ENCODE measurements at regions not wholly inside any gene's neighbourhood (a gene's known extent, or its start where the extent isn't known, plus 50 kb on each side); places are given as distances from the start of the nearest gene placed in this dataset.

- Histone ChIP-seq H3K4ac (ENCODE audit: low read length) (no peak overlapping the region), H2AFZ (ENCODE audit: low read length) (no peak overlapping the region), H3K27ac (replicated peaks; ENCODE audit: low read length) (no peak overlapping the region), H3K36me3 (replicated peaks in 1 of 2; ENCODE audit: control insufficient read depth in 2 of 2, insufficient read depth in 2 of 2, low read length in 2 of 2) (no peaks in the 10 kb centered on the region), H2AK5ac (ENCODE audit: low read depth, low read length) (no peak overlapping the region), H3K4me2 (ENCODE audit: insufficient read depth, low read length, poor library complexity, severe bottlenecking) (no peak overlapping the region), H3K18ac (ENCODE audit: low read length) (no peak overlapping the region), H3K4me1 (ENCODE audit: control insufficient read depth in 2 of 2, insufficient read depth in 1 of 2, low read depth in 1 of 2, low read length in 2 of 2) (peaks cover 0 to 3% of the 10 kb centered on the region in 2 donors), H3K9me3 (replicated peaks in 1 of 2; ENCODE audit: control insufficient read depth in 2 of 2, insufficient read depth in 1 of 2, low read depth in 1 of 2, low read length in 2 of 2) (peaks cover 0 to 2% of the 10 kb centered on the region in 2 donors), H3K23ac (ENCODE audit: low read depth, low read length, poor library complexity) (no peak overlapping the region), H4K8ac (ENCODE audit: low read depth, low read length) (no peak overlapping the region), H3K14ac (ENCODE audit: low read length) (no peak overlapping the region), H2BK120ac (ENCODE audit: low read depth, low read length) (no peak overlapping the region), H2BK5ac (ENCODE audit: low read length) (no peak overlapping the region), H3K9ac (ENCODE audit: low read depth, low read length, poor library complexity) (no peak overlapping the region), H3K4me3 (ENCODE audit: low read length in 2 of 2) (no peak overlapping the region), H2BK12ac (ENCODE audit: low read length) (no peak overlapping the region), H4K91ac (ENCODE audit: low read depth, low read length, poor library complexity) (no peak overlapping the region), H3K79me1 (ENCODE audit: low read depth, low read length) (no peaks in the 10 kb centered on the region), H3K27me3 (ENCODE audit: control insufficient read depth in 3 of 3, insufficient read depth in 3 of 3, low read depth in 1 of 3, low read length in 3 of 3) (no peaks in the 10 kb centered on the region), H2BK15ac (ENCODE audit: low read length) (no peak overlapping the region)
- DNase-seq (ENCODE audit: low spot score), result no peak
- WGBS, 2 donors (ENCODE audit: extremely low coverage in 2 of 2, insufficient read length in 2 of 2, insufficient replicate concordance in 1 of 2), result no CpG with 5 or more reads among the region's 1 CpG
These were observed 176.7 kb downstream of the ST6GAL2 start for GRCh38 chr2:106709229-106709628.

- Histone ChIP-seq H3K36me3 (replicated peaks in 1 of 2; ENCODE audit: control insufficient read depth in 2 of 2, insufficient read depth in 2 of 2, low read length in 2 of 2) (no peaks in the 10 kb centered on the region), H3K4me1 (ENCODE audit: control insufficient read depth in 2 of 2, insufficient read depth in 1 of 2, low read depth in 1 of 2, low read length in 2 of 2) (no peaks in the 10 kb centered on the region), H2AK5ac (ENCODE audit: low read depth, low read length) (no peak overlapping the region), H3K27ac (replicated peaks; ENCODE audit: low read length) (no peak overlapping the region), H3K9ac (ENCODE audit: low read depth, low read length, poor library complexity) (no peak overlapping the region), H4K8ac (ENCODE audit: low read depth, low read length) (no peak overlapping the region), H3K79me1 (ENCODE audit: low read depth, low read length) (no peaks in the 10 kb centered on the region), H2AFZ (ENCODE audit: low read length) (no peak overlapping the region), H2BK12ac (ENCODE audit: low read length) (no peak overlapping the region), H3K4ac (ENCODE audit: low read length) (no peak overlapping the region), H2BK120ac (ENCODE audit: low read depth, low read length) (no peak overlapping the region), H4K91ac (ENCODE audit: low read depth, low read length, poor library complexity) (no peak overlapping the region), H3K27me3 (ENCODE audit: control insufficient read depth in 3 of 3, insufficient read depth in 3 of 3, low read depth in 1 of 3, low read length in 3 of 3) (no peaks in the 10 kb centered on the region), H3K4me2 (ENCODE audit: insufficient read depth, low read length, poor library complexity, severe bottlenecking) (no peak overlapping the region), H3K4me3 (ENCODE audit: low read length in 2 of 2) (no peak overlapping the region), H3K9me3 (replicated peaks in 1 of 2; ENCODE audit: control insufficient read depth in 2 of 2, insufficient read depth in 1 of 2, low read depth in 1 of 2, low read length in 2 of 2) (peaks cover 0 to 4% of the 10 kb centered on the region in 2 donors), H2BK5ac (ENCODE audit: low read length) (no peak overlapping the region), H3K18ac (ENCODE audit: low read length) (no peak overlapping the region), H3K14ac (ENCODE audit: low read length) (no peak overlapping the region), H2BK15ac (ENCODE audit: low read length) (no peak overlapping the region), H3K23ac (ENCODE audit: low read depth, low read length, poor library complexity) (no peak overlapping the region)
- no peak for DNase-seq (ENCODE audit: low spot score)
- no CpG with 5 or more reads among the region's 2 CpGs for WGBS, 2 donors (ENCODE audit: extremely low coverage in 2 of 2, insufficient read length in 2 of 2, insufficient replicate concordance in 1 of 2)
These were observed 166.7 kb downstream of the ST6GAL2 start for GRCh38 chr2:106719222-106719621.

GRCh38 chr2:106720026-106720425 lies 165.9 kb downstream of the ST6GAL2 start:
- no peak overlapping the region for H2AFZ ChIP-seq (ENCODE audit: low read length)
- no peak overlapping the region for H3K27ac ChIP-seq (replicated peaks; ENCODE audit: low read length)
- H2AK5ac ChIP-seq (ENCODE audit: low read depth, low read length), result no peak overlapping the region
- H3K18ac ChIP-seq (ENCODE audit: low read length), result no peak overlapping the region
- peaks cover 0 to 5% of the 10 kb centered on the region in 2 donors for H3K9me3 ChIP-seq (replicated peaks in 1 of 2; ENCODE audit: control insufficient read depth in 2 of 2, insufficient read depth in 1 of 2, low read depth in 1 of 2, low read length in 2 of 2)
- no peak overlapping the region for H3K23ac ChIP-seq (ENCODE audit: low read depth, low read length, poor library complexity)
- H3K36me3 ChIP-seq (replicated peaks in 1 of 2; ENCODE audit: control insufficient read depth in 2 of 2, insufficient read depth in 2 of 2, low read length in 2 of 2), result no peaks in the 10 kb centered on the region
- no peak overlapping the region for H3K4ac ChIP-seq (ENCODE audit: low read length)
- H3K4me3 ChIP-seq (ENCODE audit: low read length in 2 of 2), result no peak overlapping the region
- no peaks in the 10 kb centered on the region for H3K79me1 ChIP-seq (ENCODE audit: low read depth, low read length)
- no peak overlapping the region for H4K8ac ChIP-seq (ENCODE audit: low read depth, low read length)
- no peak overlapping the region for H2BK120ac ChIP-seq (ENCODE audit: low read depth, low read length)
- no peak overlapping the region for H3K9ac ChIP-seq (ENCODE audit: low read depth, low read length, poor library complexity)
- WGBS, 2 donors (ENCODE audit: extremely low coverage in 2 of 2, insufficient read length in 2 of 2, insufficient replicate concordance in 1 of 2), result no CpG with 5 or more reads among the region's 1 CpG
- H2BK12ac ChIP-seq (ENCODE audit: low read length), result no peak overlapping the region
- no peaks in the 10 kb centered on the region for H3K27me3 ChIP-seq (ENCODE audit: control insufficient read depth in 3 of 3, insufficient read depth in 3 of 3, low read depth in 1 of 3, low read length in 3 of 3)
- no peaks in the 10 kb centered on the region for H3K4me1 ChIP-seq (ENCODE audit: control insufficient read depth in 2 of 2, insufficient read depth in 1 of 2, low read depth in 1 of 2, low read length in 2 of 2)
- H3K14ac ChIP-seq (ENCODE audit: low read length), result no peak overlapping the region
- H3K4me2 ChIP-seq (ENCODE audit: insufficient read depth, low read length, poor library complexity, severe bottlenecking), result no peak overlapping the region
- DNase-seq (ENCODE audit: low spot score), result no peak
- no peak overlapping the region for H2BK15ac ChIP-seq (ENCODE audit: low read length)
- H2BK5ac ChIP-seq (ENCODE audit: low read length), result no peak overlapping the region
- no peak overlapping the region for H4K91ac ChIP-seq (ENCODE audit: low read depth, low read length, poor library complexity)

GRCh38 chr2:106724301-106724794 lies 161.6 kb downstream of the ST6GAL2 start:
- no peak overlapping the region for H2BK120ac ChIP-seq (ENCODE audit: low read depth, low read length)
- H2BK15ac ChIP-seq (ENCODE audit: low read length), result no peak overlapping the region
- no peak overlapping the region for H3K14ac ChIP-seq (ENCODE audit: low read length)
- H4K8ac ChIP-seq (ENCODE audit: low read depth, low read length), result no peak overlapping the region
- no peak overlapping the region for H2AFZ ChIP-seq (ENCODE audit: low read length)
- H3K18ac ChIP-seq (ENCODE audit: low read length), result no peak overlapping the region
- no peaks in the 10 kb centered on the region for H3K36me3 ChIP-seq (replicated peaks in 1 of 2; ENCODE audit: control insufficient read depth in 2 of 2, insufficient read depth in 2 of 2, low read length in 2 of 2)
- peak overlapping the region; percentile 14 for H3K9ac ChIP-seq (ENCODE audit: low read depth, low read length, poor library complexity)
- peaks cover 0 to 3% of the 10 kb centered on the region in 2 donors for H3K9me3 ChIP-seq (replicated peaks in 1 of 2; ENCODE audit: control insufficient read depth in 2 of 2, insufficient read depth in 1 of 2, low read depth in 1 of 2, low read length in 2 of 2)
- H3K23ac ChIP-seq (ENCODE audit: low read depth, low read length, poor library complexity), result no peak overlapping the region
- peak overlapping the region in 1 of 2 donors; percentile 58 for H3K4me3 ChIP-seq (ENCODE audit: low read length in 2 of 2)
- H3K4me2 ChIP-seq (ENCODE audit: insufficient read depth, low read length, poor library complexity, severe bottlenecking), result no peak overlapping the region
- no peak overlapping the region for H3K4ac ChIP-seq (ENCODE audit: low read length)
- H3K4me1 ChIP-seq (ENCODE audit: control insufficient read depth in 2 of 2, insufficient read depth in 1 of 2, low read depth in 1 of 2, low read length in 2 of 2), result no peaks in the 10 kb centered on the region
- H3K79me1 ChIP-seq (ENCODE audit: low read depth, low read length), result no peaks in the 10 kb centered on the region
- no peaks in the 10 kb centered on the region for H3K27me3 ChIP-seq (ENCODE audit: control insufficient read depth in 3 of 3, insufficient read depth in 3 of 3, low read depth in 1 of 3, low read length in 3 of 3)
- no CpG with 5 or more reads among the region's 7 CpGs for WGBS, 2 donors (ENCODE audit: extremely low coverage in 2 of 2, insufficient read length in 2 of 2, insufficient replicate concordance in 1 of 2)
- no peak overlapping the region for H2AK5ac ChIP-seq (ENCODE audit: low read depth, low read length)
- H3K27ac ChIP-seq (replicated peaks; ENCODE audit: low read length), result no peak overlapping the region
- no peak for DNase-seq (ENCODE audit: low spot score)
- H4K91ac ChIP-seq (ENCODE audit: low read depth, low read length, poor library complexity), result no peak overlapping the region
- no peak overlapping the region for H2BK5ac ChIP-seq (ENCODE audit: low read length)
- H2BK12ac ChIP-seq (ENCODE audit: low read length), result no peak overlapping the region

Data from neuronal stem cell (in vitro differentiated cells).